ENCODE measurements at regions not wholly inside any gene's neighbourhood (a gene's known extent, or its start where the extent isn't known, plus 50 kb on each side); places are given as distances from the start of the nearest gene placed in this dataset.

- H3K36me3 Mint-ChIP-seq = no peaks in the 10 kb centered on the region
- Histone ChIP-seq H3K9me3 (no peaks in the 10 kb centered on the region), H3K36me3 (ENCODE audit: control insufficient read depth in 2 of 2, extremely low read depth in 1 of 2, insufficient read depth in 1 of 2, low read length in 1 of 2) (no peaks in the 10 kb centered on the region), H3K27me3 (replicated peaks in 1 of 2; ENCODE audit: control insufficient read depth in 2 of 2, extremely low read depth in 1 of 2, insufficient read depth in 2 of 2, low read length in 1 of 2) (no peaks in the 10 kb centered on the region), H3K27ac (ENCODE audit: low read length) (no peak overlapping the region), H3K4me3 (ENCODE audit: control insufficient read depth in 1 of 2, extremely low read depth in 1 of 2, low read length in 1 of 2) (no peak overlapping the region), H3K4me1 (ENCODE audit: control insufficient read depth in 1 of 2, extremely low read depth in 1 of 2, insufficient read depth in 2 of 2, low read length in 2 of 2) (no peaks in the 10 kb centered on the region)
- H3K27me3 Mint-ChIP-seq = no peaks in the 10 kb centered on the region
- ChIA-PET CTCF (no interaction called here), POLR2A (no interaction called here)
- H3K4me3 Mint-ChIP-seq = no peak overlapping the region
- DNase-seq (no peak), ATAC-seq (replicated peaks in 1 of 4) (no peak)
- no CpG with 5 or more reads among the region's 1 CpG for WGBS (ENCODE audit: insufficient coverage)
- no peaks in the 10 kb centered on the region for H3K4me1 Mint-ChIP-seq
- no peak overlapping the region for H3K27ac Mint-ChIP-seq
- H3K9me3 Mint-ChIP-seq = peaks cover 0 to 6% (median 4%) of the 10 kb centered on the region in 3 donors
These were observed 92.3 kb upstream of the TLL1 start for GRCh38 chr4:165780735-165781134.

GRCh38 chr4:165782623-165783022, 90.4 kb upstream of the TLL1 start:
- Mint-ChIP-seq H3K9me3 (peaks cover 0 to 6% (median 4%) of the 10 kb centered on the region in 3 donors), H3K27me3 (no peaks in the 10 kb centered on the region), H3K36me3 (no peaks in the 10 kb centered on the region), H3K4me3 (no peak overlapping the region), H3K27ac (no peak overlapping the region), H3K4me1 (no peaks in the 10 kb centered on the region)
- Histone ChIP-seq H3K36me3 (ENCODE audit: control insufficient read depth in 2 of 2, extremely low read depth in 1 of 2, insufficient read depth in 1 of 2, low read length in 1 of 2) (no peaks in the 10 kb centered on the region), H3K4me3 (ENCODE audit: control insufficient read depth in 1 of 2, extremely low read depth in 1 of 2, low read length in 1 of 2) (no peak overlapping the region), H3K4me1 (ENCODE audit: control insufficient read depth in 1 of 2, extremely low read depth in 1 of 2, insufficient read depth in 2 of 2, low read length in 2 of 2) (no peaks in the 10 kb centered on the region), H3K9me3 (no peaks in the 10 kb centered on the region), H3K27ac (ENCODE audit: low read length) (no peak overlapping the region), H3K27me3 (replicated peaks in 1 of 2; ENCODE audit: control insufficient read depth in 2 of 2, extremely low read depth in 1 of 2, insufficient read depth in 2 of 2, low read length in 1 of 2) (no peaks in the 10 kb centered on the region)
- no peak for ATAC-seq (replicated peaks in 1 of 4)
- POLR2A ChIA-PET = no interaction called here
- no peak for DNase-seq
- CTCF ChIA-PET = no interaction called here

- ChIA-PET POLR2A (no interaction called here), CTCF (interaction anchor here in 1 of 2 donors (0.7 kb wide), 1 partner anchor 140 kb away, joined by 4 read pairs; no protein-coding TSS in a partner anchor)
- no peaks in the 10 kb centered on the region for H3K36me3 ChIP-seq (ENCODE audit: control insufficient read depth in 2 of 2, extremely low read depth in 1 of 2, insufficient read depth in 1 of 2, low read length in 1 of 2)
- no peak overlapping the region for H3K27ac Mint-ChIP-seq
- H3K27me3 Mint-ChIP-seq = no peaks in the 10 kb centered on the region
- H3K9me3 ChIP-seq = no peaks in the 10 kb centered on the region
- no peaks in the 10 kb centered on the region for H3K36me3 Mint-ChIP-seq
- H3K4me1 Mint-ChIP-seq = no peaks in the 10 kb centered on the region
- no peak overlapping the region for H3K4me3 Mint-ChIP-seq
- H3K4me1 ChIP-seq (ENCODE audit: control insufficient read depth in 1 of 2, extremely low read depth in 1 of 2, insufficient read depth in 2 of 2, low read length in 2 of 2) = no peaks in the 10 kb centered on the region
- no peak for DNase-seq
- H3K9me3 Mint-ChIP-seq = peaks cover 0 to 6% (median 4%) of the 10 kb centered on the region in 3 donors
- H3K27me3 ChIP-seq (replicated peaks in 1 of 2; ENCODE audit: control insufficient read depth in 2 of 2, extremely low read depth in 1 of 2, insufficient read depth in 2 of 2, low read length in 1 of 2) = no peaks in the 10 kb centered on the region
- ATAC-seq (replicated peaks in 1 of 4) = no peak
- no peak overlapping the region for H3K27ac ChIP-seq (ENCODE audit: low read length)
- no peak overlapping the region for H3K4me3 ChIP-seq (ENCODE audit: control insufficient read depth in 1 of 2, extremely low read depth in 1 of 2, low read length in 1 of 2)
- WGBS (ENCODE audit: insufficient coverage) = 80% methylated on average over 1 of the region's 3 CpGs
These were observed 89.4 kb upstream of the TLL1 start for GRCh38 chr4:165783626-165784025.

- Histone ChIP-seq H3K4me3 (ENCODE audit: control insufficient read depth in 1 of 2, extremely low read depth in 1 of 2, low read length in 1 of 2) (no peak overlapping the region), H3K27me3 (replicated peaks in 1 of 2; ENCODE audit: control insufficient read depth in 2 of 2, extremely low read depth in 1 of 2, insufficient read depth in 2 of 2, low read length in 1 of 2) (no peaks in the 10 kb centered on the region), H3K4me1 (ENCODE audit: control insufficient read depth in 1 of 2, extremely low read depth in 1 of 2, insufficient read depth in 2 of 2, low read length in 2 of 2) (no peaks in the 10 kb centered on the region), H3K9me3 (no peaks in the 10 kb centered on the region), H3K36me3 (ENCODE audit: control insufficient read depth in 2 of 2, extremely low read depth in 1 of 2, insufficient read depth in 1 of 2, low read length in 1 of 2) (no peaks in the 10 kb centered on the region), H3K27ac (ENCODE audit: low read length) (no peak overlapping the region)
- ChIA-PET CTCF (no interaction called here), POLR2A (no interaction called here)
- Mint-ChIP-seq H3K4me3 (no peak overlapping the region), H3K27me3 (no peaks in the 10 kb centered on the region), H3K27ac (no peak overlapping the region), H3K36me3 (no peaks in the 10 kb centered on the region), H3K4me1 (no peaks in the 10 kb centered on the region), H3K9me3 (peaks cover 0 to 12% (median 4%) of the 10 kb centered on the region in 3 donors)
- DNase-seq (no peak), ATAC-seq (replicated peaks in 1 of 4) (no peak)
- WGBS (ENCODE audit: insufficient coverage) = no CpG with 5 or more reads among the region's 1 CpG
These were observed 88.4 kb upstream of the TLL1 start for GRCh38 chr4:165784672-165785071.

- no peak for DNase-seq
- Histone ChIP-seq H3K9me3 (no peaks in the 10 kb centered on the region), H3K4me1 (ENCODE audit: control insufficient read depth in 1 of 2, extremely low read depth in 1 of 2, insufficient read depth in 2 of 2, low read length in 2 of 2) (no peaks in the 10 kb centered on the region), H3K36me3 (ENCODE audit: control insufficient read depth in 2 of 2, extremely low read depth in 1 of 2, insufficient read depth in 1 of 2, low read length in 1 of 2) (no peaks in the 10 kb centered on the region), H3K4me3 (ENCODE audit: control insufficient read depth in 1 of 2, extremely low read depth in 1 of 2, low read length in 1 of 2) (no peak overlapping the region), H3K27ac (ENCODE audit: low read length) (no peak overlapping the region), H3K27me3 (replicated peaks in 1 of 2; ENCODE audit: control insufficient read depth in 2 of 2, extremely low read depth in 1 of 2, insufficient read depth in 2 of 2, low read length in 1 of 2) (no peaks in the 10 kb centered on the region)
- no peak for ATAC-seq (replicated peaks in 1 of 4)
- no CpG with 5 or more reads among the region's 2 CpGs for WGBS (ENCODE audit: insufficient coverage)
- no peaks in the 10 kb centered on the region for H3K4me1 Mint-ChIP-seq
- H3K4me3 Mint-ChIP-seq = no peak overlapping the region
- no peak overlapping the region for H3K27ac Mint-ChIP-seq
- ChIA-PET CTCF (no interaction called here), POLR2A (no interaction called here)
- peaks cover 0 to 13% (median 2%) of the 10 kb centered on the region in 3 donors for H3K9me3 Mint-ChIP-seq
- no peaks in the 10 kb centered on the region for H3K36me3 Mint-ChIP-seq
- no peaks in the 10 kb centered on the region for H3K27me3 Mint-ChIP-seq
These were observed 87.7 kb upstream of the TLL1 start for GRCh38 chr4:165785337-165785736.

- Mint-ChIP-seq H3K27ac (no peak overlapping the region), H3K9me3 (peaks cover 0 to 12% (median 2%) of the 10 kb centered on the region in 3 donors), H3K36me3 (no peaks in the 10 kb centered on the region), H3K4me3 (no peak overlapping the region), H3K27me3 (no peaks in the 10 kb centered on the region), H3K4me1 (no peaks in the 10 kb centered on the region)
- ATAC-seq (replicated peaks in 1 of 4) = no peak
- POLR2A ChIA-PET = no interaction called here
- no peak for DNase-seq
- Histone ChIP-seq H3K4me1 (ENCODE audit: control insufficient read depth in 1 of 2, extremely low read depth in 1 of 2, insufficient read depth in 2 of 2, low read length in 2 of 2) (no peaks in the 10 kb centered on the region), H3K27me3 (replicated peaks in 1 of 2; ENCODE audit: control insufficient read depth in 2 of 2, extremely low read depth in 1 of 2, insufficient read depth in 2 of 2, low read length in 1 of 2) (no peaks in the 10 kb centered on the region), H3K27ac (ENCODE audit: low read length) (no peak overlapping the region), H3K36me3 (ENCODE audit: control insufficient read depth in 2 of 2, extremely low read depth in 1 of 2, insufficient read depth in 1 of 2, low read length in 1 of 2) (no peaks in the 10 kb centered on the region), H3K4me3 (ENCODE audit: control insufficient read depth in 1 of 2, extremely low read depth in 1 of 2, low read length in 1 of 2) (no peak overlapping the region), H3K9me3 (no peaks in the 10 kb centered on the region)
- no CpG with 5 or more reads among the region's 4 CpGs for WGBS (ENCODE audit: insufficient coverage)
- CTCF ChIA-PET = no interaction called here
These were observed 85.3 kb upstream of the TLL1 start for GRCh38 chr4:165787516-165788274.

Data from T-cell (primary cell).